HG03064 (cell line): ENCODE measurements at regions not wholly inside any gene's neighbourhood (a gene's known extent, or its start where the extent isn't known, plus 50 kb on each side); places are given as distances from the start of the nearest gene placed in this dataset.
"Not testable (repeated sequence)": the region's sequence is repeated elsewhere in the genome, so short reads cannot be mapped to it uniquely, and the experiment has no call there.

Source experiments
- ATAC-seq: cut with Tn5 transposase; IDR thresholded peaks from one replicate; pipeline ENCODE4 v1.9.1; 2021; ENCODE audit warnings: low read depth; ENCODE audit not compliant: unreplicated experiment

GRCh38 chr5:92849756-92850155 lies 731.3 kb downstream of the NR2F1-AS1 start:
- no peak for ATAC-seq

- no peak for ATAC-seq
Measured at GRCh38 chr5:92841604-92842155, 739.3 kb downstream of the NR2F1-AS1 start.

- ATAC-seq = no peak
Measured at GRCh38 chr5:92838253-92838652, 742.8 kb downstream of the NR2F1-AS1 start.

GRCh38 chr5:92836855-92837755 lies 743.9 kb downstream of the NR2F1-AS1 start:
- no peak for ATAC-seq

- ATAC-seq = no peak
Measured at GRCh38 chr5:92835712-92836111, 745.3 kb downstream of the NR2F1-AS1 start.

GRCh38 chr5:92823551-92823950 lies 757.5 kb downstream of the NR2F1-AS1 start:
- ATAC-seq = not testable (repeated sequence)

- no peak for ATAC-seq
Measured at GRCh38 chr5:92822183-92822582, 758.8 kb downstream of the NR2F1-AS1 start.

GRCh38 chr5:92809855-92810465 lies 771.1 kb downstream of the NR2F1-AS1 start:
- ATAC-seq = no peak

GRCh38 chr5:92808474-92808873 lies 772.5 kb downstream of the NR2F1-AS1 start:
- ATAC-seq = no peak

GRCh38 chr5:92807085-92807484 lies 773.9 kb downstream of the NR2F1-AS1 start:
- ATAC-seq = no peak

GRCh38 chr5:92805446-92805845 lies 775.6 kb downstream of the NR2F1-AS1 start:
- no peak for ATAC-seq

- ATAC-seq = no peak
Measured at GRCh38 chr5:92801911-92802310, 779.1 kb downstream of the NR2F1-AS1 start.

- ATAC-seq = no peak
Measured at GRCh38 chr5:92800365-92800764, 780.7 kb downstream of the NR2F1-AS1 start.

- ATAC-seq = no peak
Measured at GRCh38 chr5:92795633-92796032, 785.4 kb downstream of the NR2F1-AS1 start.

- ATAC-seq = no peak
Measured at GRCh38 chr5:92780057-92780456, 801.0 kb downstream of the NR2F1-AS1 start.

- no peak for ATAC-seq
Measured at GRCh38 chr5:92779536-92779935, 801.5 kb downstream of the NR2F1-AS1 start.

- no peak for ATAC-seq
Measured at GRCh38 chr5:92778261-92778660, 802.8 kb downstream of the NR2F1-AS1 start.

- ATAC-seq = no peak
Measured at GRCh38 chr5:92777421-92777820, 803.6 kb downstream of the NR2F1-AS1 start.

- no peak for ATAC-seq
Measured at GRCh38 chr5:92775711-92776615, 805.1 kb downstream of the NR2F1-AS1 start.

GRCh38 chr5:92769978-92770377 lies 811.0 kb downstream of the NR2F1-AS1 start:
- ATAC-seq = no peak

- ATAC-seq = no peak
Measured at GRCh38 chr5:92761585-92761984, 819.4 kb downstream of the NR2F1-AS1 start.
